Immature natural killer cell (primary cell): ENCODE measurements at regions not wholly inside any gene's neighbourhood (a gene's known extent, or its start where the extent isn't known, plus 50 kb on each side); places are given as distances from the start of the nearest gene placed in this dataset.

Experiments used
- DNase-seq, 3 donors: peaks; one replicate each; pipeline ENCODE4 v3.0.0; 2022; ENCODE audit warnings: mixed read lengths in 1 of 3
- H3K27ac Mint-ChIP-seq, 6 donors: one replicate each; pipeline ENCODE4 v1.8.0; 2020; ENCODE audit warnings: mixed read lengths in 6 of 6, mild to moderate bottlenecking in 5 of 6, inconsistent platforms in 4 of 6, moderate library complexity in 3 of 6
- H3K27me3 Mint-ChIP-seq, 3 donors: one replicate each; pipeline ENCODE4 v1.8.0; 2020 to 2021; ENCODE audit warnings: low read depth in 3 of 3, mild to moderate bottlenecking in 3 of 3, mixed read lengths in 3 of 3, moderate library complexity in 3 of 3, inconsistent platforms in 1 of 3
- H3K36me3 Mint-ChIP-seq, 3 donors: one replicate each; pipeline ENCODE4 v1.8.0; 2020; ENCODE audit warnings: mixed read lengths in 3 of 3, inconsistent platforms in 2 of 3, mild to moderate bottlenecking in 2 of 3
- H3K4me1 Mint-ChIP-seq, 2 donors: one replicate each; pipeline ENCODE4 v1.8.0; 2020; ENCODE audit warnings: inconsistent platforms in 2 of 2, mild to moderate bottlenecking in 2 of 2, mixed read lengths in 2 of 2, moderate library complexity in 1 of 2
- H3K4me3 Mint-ChIP-seq, 5 donors: one replicate each; pipeline ENCODE4 v1.8.0; 2020; ENCODE audit warnings: mild to moderate bottlenecking in 5 of 5, mixed read lengths in 5 of 5, inconsistent platforms in 3 of 5, moderate library complexity in 3 of 5
- H3K9me3 Mint-ChIP-seq, 6 donors: one replicate each; pipeline ENCODE4 v1.8.0; 2020; ENCODE audit warnings: mild to moderate bottlenecking in 6 of 6, mixed read lengths in 6 of 6, inconsistent platforms in 4 of 6, moderate library complexity in 3 of 6

GRCh38 chr17:12546983-12547382, 118.7 kb upstream of the MYOCD start:
- no peak overlapping the region for H3K27ac Mint-ChIP-seq
- no peak for DNase-seq
- H3K4me3 Mint-ChIP-seq = no peak overlapping the region
- no peaks in the 10 kb centered on the region for H3K4me1 Mint-ChIP-seq
- peaks cover 0 to 2% (median 0%) of the 10 kb centered on the region in 6 donors for H3K9me3 Mint-ChIP-seq
- peaks cover 0 to 2% (median 0%) of the 10 kb centered on the region in 3 donors for H3K27me3 Mint-ChIP-seq
- H3K36me3 Mint-ChIP-seq = no peaks in the 10 kb centered on the region

- H3K4me3 Mint-ChIP-seq = no peak overlapping the region
- peaks cover 0 to 2% (median 0%) of the 10 kb centered on the region in 6 donors for H3K9me3 Mint-ChIP-seq
- H3K4me1 Mint-ChIP-seq = no peaks in the 10 kb centered on the region
- H3K36me3 Mint-ChIP-seq = no peaks in the 10 kb centered on the region
- H3K27ac Mint-ChIP-seq = no peak overlapping the region
- H3K27me3 Mint-ChIP-seq = peaks cover 0 to 2% (median 0%) of the 10 kb centered on the region in 3 donors
- DNase-seq = no peak
These were observed 117.9 kb upstream of the MYOCD start for GRCh38 chr17:12547831-12548230.

- no peak overlapping the region for H3K4me3 Mint-ChIP-seq
- no peaks in the 10 kb centered on the region for H3K36me3 Mint-ChIP-seq
- H3K27me3 Mint-ChIP-seq = peaks cover 0 to 2% (median 0%) of the 10 kb centered on the region in 3 donors
- no peak overlapping the region for H3K27ac Mint-ChIP-seq
- peaks cover 0 to 2% (median 0%) of the 10 kb centered on the region in 6 donors for H3K9me3 Mint-ChIP-seq
- DNase-seq = no peak
- no peaks in the 10 kb centered on the region for H3K4me1 Mint-ChIP-seq
These were observed 117.1 kb upstream of the MYOCD start for GRCh38 chr17:12548558-12548957.

- peaks cover 0 to 2% (median 0%) of the 10 kb centered on the region in 3 donors for H3K27me3 Mint-ChIP-seq
- H3K4me3 Mint-ChIP-seq = no peak overlapping the region
- no peak overlapping the region for H3K27ac Mint-ChIP-seq
- no peak for DNase-seq
- H3K9me3 Mint-ChIP-seq = peaks cover 0 to 2% (median 0%) of the 10 kb centered on the region in 6 donors
- no peaks in the 10 kb centered on the region for H3K4me1 Mint-ChIP-seq
- no peaks in the 10 kb centered on the region for H3K36me3 Mint-ChIP-seq
These were observed 116.1 kb upstream of the MYOCD start for GRCh38 chr17:12549499-12550041.

- H3K4me1 Mint-ChIP-seq = no peaks in the 10 kb centered on the region
- no peak overlapping the region for H3K27ac Mint-ChIP-seq
- H3K36me3 Mint-ChIP-seq = no peaks in the 10 kb centered on the region
These were observed 112.1 kb upstream of the MYOCD start for GRCh38 chr17:12553625-12554024.

GRCh38 chr17:12554251-12554650, 111.4 kb upstream of the MYOCD start:
- H3K27me3 Mint-ChIP-seq = peaks cover 0 to 3% (median 0%) of the 10 kb centered on the region in 3 donors
- no peak overlapping the region for H3K4me3 Mint-ChIP-seq
- no peak overlapping the region for H3K27ac Mint-ChIP-seq
- H3K9me3 Mint-ChIP-seq = peaks cover 0 to 11% (median 0%) of the 10 kb centered on the region in 6 donors
- no peaks in the 10 kb centered on the region for H3K36me3 Mint-ChIP-seq
- no peak for DNase-seq
- H3K4me1 Mint-ChIP-seq = no peaks in the 10 kb centered on the region

More at GRCh38 chr17:12553625-12554024, 112.1 kb upstream of the MYOCD start:
- DNase-seq = no peak
- no peak overlapping the region for H3K4me3 Mint-ChIP-seq
- peaks cover 0 to 3% (median 0%) of the 10 kb centered on the region in 3 donors for H3K27me3 Mint-ChIP-seq
- H3K9me3 Mint-ChIP-seq = peaks cover 0 to 11% (median 0%) of the 10 kb centered on the region in 6 donors

- no peak overlapping the region for H3K4me3 Mint-ChIP-seq
- no peaks in the 10 kb centered on the region for H3K4me1 Mint-ChIP-seq
- H3K36me3 Mint-ChIP-seq = no peaks in the 10 kb centered on the region
- peaks cover 0 to 7% (median 2%) of the 10 kb centered on the region in 3 donors for H3K27me3 Mint-ChIP-seq
- H3K27ac Mint-ChIP-seq = no peak overlapping the region
- H3K9me3 Mint-ChIP-seq = peaks cover 0 to 22% (median 3%) of the 10 kb centered on the region in 6 donors
- DNase-seq = no peak
These were observed 99.4 kb upstream of the MYOCD start for GRCh38 chr17:12566291-12566690.

GRCh38 chr17:12567077-12568053, 98.3 kb upstream of the MYOCD start:
- H3K27ac Mint-ChIP-seq = no peak overlapping the region
- no peak for DNase-seq
- H3K27me3 Mint-ChIP-seq = peaks cover 0 to 7% (median 2%) of the 10 kb centered on the region in 3 donors
- H3K4me1 Mint-ChIP-seq = no peaks in the 10 kb centered on the region
- no peak overlapping the region for H3K4me3 Mint-ChIP-seq
- peaks cover 0 to 22% (median 3%) of the 10 kb centered on the region in 6 donors for H3K9me3 Mint-ChIP-seq
- no peaks in the 10 kb centered on the region for H3K36me3 Mint-ChIP-seq

- Mint-ChIP-seq H3K36me3 (no peaks in the 10 kb centered on the region), H3K27me3 (peaks cover 0 to 7% (median 0%) of the 10 kb centered on the region in 3 donors), H3K4me1 (no peaks in the 10 kb centered on the region), H3K4me3 (no peak overlapping the region), H3K27ac (no peak overlapping the region), H3K9me3 (peaks cover 0 to 20% (median 4%) of the 10 kb centered on the region in 6 donors)
- no peak for DNase-seq
These were observed 97.1 kb upstream of the MYOCD start for GRCh38 chr17:12568358-12569251.

- Mint-ChIP-seq H3K27me3 (peaks cover 0 to 4% (median 2%) of the 10 kb centered on the region in 3 donors), H3K36me3 (no peaks in the 10 kb centered on the region), H3K9me3 (peaks cover 0 to 7% (median 1%) of the 10 kb centered on the region in 6 donors), H3K4me1 (no peaks in the 10 kb centered on the region), H3K4me3 (no peak overlapping the region), H3K27ac (no peak overlapping the region)
- DNase-seq = no peak
These were observed 94.1 kb upstream of the MYOCD start for GRCh38 chr17:12571606-12572005.

GRCh38 chr17:12574525-12574924, 91.2 kb upstream of the MYOCD start:
- no peak overlapping the region for H3K4me3 Mint-ChIP-seq
- H3K27ac Mint-ChIP-seq = no peak overlapping the region
- H3K4me1 Mint-ChIP-seq = no peaks in the 10 kb centered on the region
- H3K36me3 Mint-ChIP-seq = no peaks in the 10 kb centered on the region
- peaks cover 0 to 24% (median 8%) of the 10 kb centered on the region in 6 donors for H3K9me3 Mint-ChIP-seq
- DNase-seq = no peak
- peaks cover 2 to 6% (median 2%) of the 10 kb centered on the region in 3 donors for H3K27me3 Mint-ChIP-seq

GRCh38 chr17:12575641-12576040, 90.0 kb upstream of the MYOCD start:
- no peak for DNase-seq
- H3K36me3 Mint-ChIP-seq = no peaks in the 10 kb centered on the region

GRCh38 chr17:12579288-12579687, 86.4 kb upstream of the MYOCD start:
- H3K36me3 Mint-ChIP-seq = peaks cover 0 to 4% (median 3%) of the 10 kb centered on the region in 3 donors
- DNase-seq = no peak
- H3K27ac Mint-ChIP-seq = no peak overlapping the region
- no peak overlapping the region for H3K4me3 Mint-ChIP-seq
- H3K4me1 Mint-ChIP-seq = no peaks in the 10 kb centered on the region
- H3K9me3 Mint-ChIP-seq = peaks cover 5 to 36% (median 10%) of the 10 kb centered on the region in 6 donors
- peaks cover 0 to 12% (median 2%) of the 10 kb centered on the region in 3 donors for H3K27me3 Mint-ChIP-seq

More at GRCh38 chr17:12575641-12576040, 90.0 kb upstream of the MYOCD start:
- no peak overlapping the region for H3K4me3 Mint-ChIP-seq
- H3K27ac Mint-ChIP-seq = no peak overlapping the region
- no peaks in the 10 kb centered on the region for H3K4me1 Mint-ChIP-seq
- H3K9me3 Mint-ChIP-seq = peaks cover 0 to 19% (median 9%) of the 10 kb centered on the region in 6 donors
- H3K27me3 Mint-ChIP-seq = peaks cover 0 to 6% (median 2%) of the 10 kb centered on the region in 3 donors
